OCI-LY3 (cell line): ENCODE measurements at regions not wholly inside any gene's neighbourhood (a gene's known extent, or its start where the extent isn't known, plus 50 kb on each side); places are given as distances from the start of the nearest gene placed in this dataset.
"Not testable (repeated sequence)": the region's sequence is repeated elsewhere in the genome, so short reads cannot be mapped to it uniquely, and the experiment has no call there.

ENCODE experiments used
- H2AFZ ChIP-seq: fragments of 200-600, 300-600 bp; shearing (Covaris generic); 2 replicates; pipeline ENCODE4 v1.6.0; 2014; ENCODE audit warnings: antibody characterized with exemption, low read depth, low read length
- H3K27ac ChIP-seq: fragments of 200-600, 300-600 bp; sonication (generic); 2 replicates; pipeline ENCODE4 v1.5.1; 2014; ENCODE audit warnings: mild to moderate bottlenecking, low read length, moderate library complexity, mixed read lengths
- H3K27me3 ChIP-seq: fragments of 200-600, 300-600 bp; sonication (generic); 2 replicates; pipeline ENCODE4 v1.6.1; 2014; ENCODE audit warnings: low read depth, low read length, mixed read lengths
- H3K36me3 ChIP-seq: fragments of 200-600, 300-600 bp; sonication (generic); replicated peaks from 2 replicates; pipeline ENCODE3; 2014; ENCODE audit warnings: low read depth, low read length, mixed read lengths
- H3K4me1 ChIP-seq: fragments of 300-600, 200-600 bp; sonication (generic); 2 replicates; pipeline ENCODE4 v1.6.1; 2014; ENCODE audit warnings: low read length, mixed read lengths
- H3K4me2 ChIP-seq: fragments of 200-600, 300-600 bp; sonication (generic); 2 replicates; pipeline ENCODE4 v1.6.1; 2014; ENCODE audit warnings: low read length, mixed read lengths
- H3K4me3 ChIP-seq: fragments of 300-600, 200-600 bp; sonication (generic); 2 replicates; pipeline ENCODE4 v1.5.1; 2014; ENCODE audit warnings: antibody characterized with exemption, mild to moderate bottlenecking, low read length, moderate library complexity
- H3K79me2 ChIP-seq: fragments of 300-600, 200-600 bp; shearing (Covaris generic); 2 replicates; pipeline ENCODE4 v1.6.1; 2014; ENCODE audit warnings: mild to moderate bottlenecking, low read length, mixed read lengths
- H3K9ac ChIP-seq: fragments of 300-600, 200-600 bp; shearing (Covaris generic); 2 replicates; pipeline ENCODE4 v1.6.0; 2014; ENCODE audit warnings: mild to moderate bottlenecking, low read length, moderate library complexity
- H3K9me3 ChIP-seq: fragments of 200-600, 300-600 bp; shearing (Covaris generic); 2 replicates; pipeline ENCODE4 v1.6.1; 2014; ENCODE audit warnings: low read length, mixed read lengths; ENCODE audit not compliant: insufficient read depth
- H4K20me1 ChIP-seq: fragments of 200-600, 300-600 bp; sonication (generic); 2 replicates; pipeline ENCODE4 v1.6.1; 2016; ENCODE audit warnings: low read length, mixed read lengths; ENCODE audit not compliant: insufficient read depth
- EZH2phosphoT487 ChIP-seq: fragments of 200-600 bp; shearing (Covaris generic); IDR thresholded peaks from 2 replicates; pipeline ENCODE4 v1.6.1; 2018; ENCODE audit warnings: antibody characterized with exemption, mixed run types, low read depth
- TF ChIP-seq, protein P1 (sequence below): fragments of 200-600, 300-600 bp; sonication (generic); IDR thresholded peaks from 2 replicates; pipeline ENCODE4 v1.5.1; 2014; ENCODE audit warnings: antibody characterized with exemption, low read length, low read depth

DNA sequence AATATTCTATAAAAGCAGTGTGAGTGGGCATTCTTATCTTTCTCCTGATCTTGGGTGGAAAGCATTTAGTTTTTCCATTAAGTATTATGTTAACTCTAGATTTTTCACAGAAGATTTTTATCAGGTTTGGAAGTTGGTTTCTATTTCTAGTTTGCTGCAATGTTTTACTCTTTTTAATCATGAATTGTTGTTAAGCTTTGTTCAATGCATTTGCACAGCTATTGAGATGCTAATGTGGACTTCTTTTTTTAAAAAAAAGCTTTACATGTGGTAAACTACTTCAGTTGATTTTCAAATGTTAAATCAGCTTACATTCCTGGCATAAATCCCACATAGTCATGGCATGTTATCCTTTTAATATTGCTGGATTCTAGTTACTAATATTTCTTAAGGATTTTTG, 363.6 kb upstream of the NRP1 start:
- no peaks in the 10 kb centered on the region for H3K4me1 ChIP-seq
- no peaks in the 10 kb centered on the region for H3K79me2 ChIP-seq
- no peak overlapping the region for H3K4me3 ChIP-seq
- H3K9me3 ChIP-seq = no peaks in the 10 kb centered on the region
- TF ChIP-seq, protein P1, sequence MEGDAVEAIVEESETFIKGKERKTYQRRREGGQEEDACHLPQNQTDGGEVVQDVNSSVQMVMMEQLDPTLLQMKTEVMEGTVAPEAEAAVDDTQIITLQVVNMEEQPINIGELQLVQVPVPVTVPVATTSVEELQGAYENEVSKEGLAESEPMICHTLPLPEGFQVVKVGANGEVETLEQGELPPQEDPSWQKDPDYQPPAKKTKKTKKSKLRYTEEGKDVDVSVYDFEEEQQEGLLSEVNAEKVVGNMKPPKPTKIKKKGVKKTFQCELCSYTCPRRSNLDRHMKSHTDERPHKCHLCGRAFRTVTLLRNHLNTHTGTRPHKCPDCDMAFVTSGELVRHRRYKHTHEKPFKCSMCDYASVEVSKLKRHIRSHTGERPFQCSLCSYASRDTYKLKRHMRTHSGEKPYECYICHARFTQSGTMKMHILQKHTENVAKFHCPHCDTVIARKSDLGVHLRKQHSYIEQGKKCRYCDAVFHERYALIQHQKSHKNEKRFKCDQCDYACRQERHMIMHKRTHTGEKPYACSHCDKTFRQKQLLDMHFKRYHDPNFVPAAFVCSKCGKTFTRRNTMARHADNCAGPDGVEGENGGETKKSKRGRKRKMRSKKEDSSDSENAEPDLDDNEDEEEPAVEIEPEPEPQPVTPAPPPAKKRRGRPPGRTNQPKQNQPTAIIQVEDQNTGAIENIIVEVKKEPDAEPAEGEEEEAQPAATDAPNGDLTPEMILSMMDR = no peak
- TF ChIP-seq EZH2phosphoT487 = no peak
- H3K4me2 ChIP-seq = no peak overlapping the region
- no peaks in the 10 kb centered on the region for H4K20me1 ChIP-seq
- H3K36me3 ChIP-seq = no peaks in the 10 kb centered on the region
- no peak overlapping the region for H3K9ac ChIP-seq
- no peak overlapping the region for H2AFZ ChIP-seq
- H3K27me3 ChIP-seq = no peaks in the 10 kb centered on the region
- H3K27ac ChIP-seq = no peak overlapping the region

DNA sequence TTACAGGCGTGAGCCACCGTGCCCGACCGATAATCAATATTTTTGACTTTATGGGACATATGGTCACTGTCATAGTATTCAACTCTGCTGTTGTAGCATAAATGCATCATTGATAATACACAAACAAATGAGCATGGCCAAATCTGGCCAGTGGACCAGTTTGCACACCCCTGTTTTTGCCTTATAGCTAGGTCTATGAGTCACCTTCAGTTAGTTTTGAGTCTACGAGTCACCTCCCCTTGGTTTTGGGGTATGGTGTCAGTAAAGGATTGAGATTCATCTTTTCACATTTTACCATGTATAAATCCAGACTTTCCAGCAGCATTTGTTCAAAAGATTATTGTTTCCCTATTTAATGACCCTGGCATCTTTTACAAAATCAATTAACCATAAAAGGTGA, 362.5 kb upstream of the NRP1 start:
- Histone ChIP-seq H3K4me3 (no peak overlapping the region), H3K4me2 (no peak overlapping the region), H3K9me3 (no peaks in the 10 kb centered on the region), H3K9ac (no peak overlapping the region), H3K79me2 (no peaks in the 10 kb centered on the region), H3K27me3 (no peaks in the 10 kb centered on the region), H2AFZ (no peak overlapping the region), H4K20me1 (no peaks in the 10 kb centered on the region), H3K27ac (no peak overlapping the region), H3K4me1 (no peaks in the 10 kb centered on the region), H3K36me3 (no peaks in the 10 kb centered on the region)
- TF ChIP-seq, protein P1 = no peak
- no peak for TF ChIP-seq EZH2phosphoT487

DNA sequence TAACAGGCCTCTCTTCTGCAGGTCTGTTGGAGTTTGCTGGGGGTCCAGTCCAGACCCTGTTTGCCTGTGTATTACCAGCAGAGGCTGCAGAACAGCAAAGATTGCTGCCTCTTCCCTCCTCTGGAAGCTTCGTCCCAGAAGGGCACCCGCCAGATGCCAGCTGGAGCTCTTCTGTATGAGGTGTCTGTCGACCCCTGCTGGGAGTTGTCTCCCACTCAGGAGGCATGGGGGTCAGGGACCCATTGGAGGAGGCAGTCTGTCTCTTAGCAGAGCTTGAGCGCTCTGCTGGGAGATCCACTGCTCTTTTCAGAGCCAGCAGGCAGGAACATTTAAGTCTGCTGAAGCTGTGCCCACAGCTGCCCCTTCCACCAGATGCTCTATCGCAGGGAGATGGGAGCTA, 361.1 kb upstream of the NRP1 start:
- no peak overlapping the region for H3K9ac ChIP-seq
- no peaks in the 10 kb centered on the region for H3K27me3 ChIP-seq
- no peak for TF ChIP-seq EZH2phosphoT487
- TF ChIP-seq, protein P1 = no peak
- H4K20me1 ChIP-seq = no peaks in the 10 kb centered on the region
- no peaks in the 10 kb centered on the region for H3K4me1 ChIP-seq
- no peaks in the 10 kb centered on the region for H3K9me3 ChIP-seq
- H3K27ac ChIP-seq = no peak overlapping the region
- H3K4me3 ChIP-seq = no peak overlapping the region
- H3K36me3 ChIP-seq = no peaks in the 10 kb centered on the region
- no peak overlapping the region for H2AFZ ChIP-seq
- no peak overlapping the region for H3K4me2 ChIP-seq
- H3K79me2 ChIP-seq = no peaks in the 10 kb centered on the region

DNA sequence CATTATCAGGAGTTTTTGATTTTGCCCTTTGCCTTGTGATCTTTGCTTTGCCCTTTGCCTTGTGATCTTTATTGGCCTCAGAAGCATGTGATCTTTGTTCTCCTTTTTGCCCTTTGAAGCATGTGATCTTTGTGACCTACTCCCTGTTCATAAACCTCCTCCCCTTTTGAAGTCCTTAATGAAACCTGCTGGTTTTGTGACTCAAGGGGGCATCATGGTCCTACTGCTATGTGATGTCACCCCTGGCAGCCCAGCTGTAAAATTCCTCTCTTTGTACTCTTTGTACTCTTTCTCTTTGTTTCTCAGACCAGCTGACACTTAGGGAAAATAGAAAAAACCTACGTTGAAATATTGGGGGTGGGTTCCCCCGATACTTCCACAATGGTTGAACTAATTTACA, 356.1 kb upstream of the NRP1 start:
- H3K9me3 ChIP-seq, H3K79me2 ChIP-seq, H3K36me3 ChIP-seq, H3K27me3 ChIP-seq, H3K4me1 ChIP-seq, H3K9ac ChIP-seq, H4K20me1 ChIP-seq, H3K4me3 ChIP-seq, H3K4me2 ChIP-seq, H3K27ac ChIP-seq, H2AFZ ChIP-seq: not testable (repeated sequence)

DNA sequence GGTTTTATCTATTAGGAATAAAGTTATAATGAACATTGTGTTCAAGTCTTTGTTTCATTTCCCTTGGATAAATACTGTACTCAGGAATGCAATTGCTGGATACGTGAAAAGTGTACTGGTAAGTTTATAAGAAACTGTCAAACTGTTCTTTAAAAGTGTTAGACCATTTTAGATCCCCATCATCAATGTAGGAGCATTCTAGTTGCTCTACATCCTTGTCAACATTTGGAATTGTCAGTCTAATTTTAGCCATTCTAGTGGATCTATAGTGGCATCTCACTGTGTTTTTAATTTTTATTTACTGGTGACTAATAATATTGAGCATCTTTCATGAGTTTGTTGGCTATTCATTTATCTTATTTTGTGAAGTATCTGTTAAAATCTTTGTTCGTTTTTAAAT, 354.0 kb upstream of the NRP1 start:
- no peak overlapping the region for H3K9ac ChIP-seq
- H3K4me3 ChIP-seq = no peak overlapping the region
- no peaks in the 10 kb centered on the region for H3K79me2 ChIP-seq
- H4K20me1 ChIP-seq = no peaks in the 10 kb centered on the region
- no peak overlapping the region for H3K4me2 ChIP-seq
- TF ChIP-seq, protein P1 = no peak
- TF ChIP-seq EZH2phosphoT487 = no peak
- H3K36me3 ChIP-seq = no peaks in the 10 kb centered on the region
- no peaks in the 10 kb centered on the region for H3K4me1 ChIP-seq
- no peaks in the 10 kb centered on the region for H3K9me3 ChIP-seq
- H3K27me3 ChIP-seq = no peaks in the 10 kb centered on the region
- H3K27ac ChIP-seq = no peak overlapping the region
- no peak overlapping the region for H2AFZ ChIP-seq
